ENCODE measurements at regions not wholly inside any gene's neighbourhood (a gene's known extent, or its start where the extent isn't known, plus 50 kb on each side); places are given as distances from the start of the nearest gene placed in this dataset.

DNA sequence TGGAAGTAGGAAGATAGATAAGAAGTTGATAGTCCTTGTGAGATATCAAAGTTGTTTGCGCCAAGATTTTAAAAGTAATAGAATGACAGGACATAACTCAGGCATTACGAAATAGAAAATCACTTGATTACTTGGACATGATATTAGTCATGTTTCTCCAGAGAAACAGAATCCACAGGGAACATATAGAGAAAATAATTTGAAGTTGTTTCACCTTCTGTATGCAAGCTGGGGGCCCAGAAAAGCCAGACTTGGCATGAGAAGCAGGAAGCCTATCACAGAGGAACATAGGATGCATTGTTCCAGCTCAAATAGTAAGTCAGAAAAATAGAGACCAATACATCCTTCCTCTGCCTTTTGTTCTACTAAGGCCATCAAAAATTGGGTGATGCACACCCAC is 715.9 kb downstream of the TECRL start:
- Mint-ChIP-seq H3K9me3 (peaks cover 14% of the 10 kb centered on the region), H3K27me3 (ENCODE audit: insufficient read depth) (no peaks in the 10 kb centered on the region), H3K27ac (no peak overlapping the region), H3K36me3 (ENCODE audit: low read depth) (no peaks in the 10 kb centered on the region), H3K4me3 (no peak overlapping the region), H3K4me1 (no peaks in the 10 kb centered on the region)
- Histone ChIP-seq H3K27me3 (ENCODE audit: control insufficient read depth, insufficient read depth, low read length, poor library complexity, severe bottlenecking) (no peaks in the 10 kb centered on the region), H3K27ac (ENCODE audit: low read depth, low read length) (no peak overlapping the region), H3K4me1 (ENCODE audit: control insufficient read depth, insufficient read depth, low read length) (no peaks in the 10 kb centered on the region), H3K9me3 (ENCODE audit: control insufficient read depth, low read length) (peaks cover 12% of the 10 kb centered on the region), H3K36me3 (ENCODE audit: control insufficient read depth, insufficient read depth, low read length) (no peaks in the 10 kb centered on the region), H3K9ac (ENCODE audit: extremely low read depth, low read length, poor library complexity, severe bottlenecking) (no peak overlapping the region), H3K4me3 (ENCODE audit: low read length) (no peak overlapping the region)
- DNase-seq: no peak
- 97 to 100% methylated on average over 2 of the region's 2 CpGs for WGBS, 2 experiments (ENCODE audit: insufficient coverage in 1 of 2, insufficient read length in 1 of 2)
- TF ChIP-seq, protein P1, sequence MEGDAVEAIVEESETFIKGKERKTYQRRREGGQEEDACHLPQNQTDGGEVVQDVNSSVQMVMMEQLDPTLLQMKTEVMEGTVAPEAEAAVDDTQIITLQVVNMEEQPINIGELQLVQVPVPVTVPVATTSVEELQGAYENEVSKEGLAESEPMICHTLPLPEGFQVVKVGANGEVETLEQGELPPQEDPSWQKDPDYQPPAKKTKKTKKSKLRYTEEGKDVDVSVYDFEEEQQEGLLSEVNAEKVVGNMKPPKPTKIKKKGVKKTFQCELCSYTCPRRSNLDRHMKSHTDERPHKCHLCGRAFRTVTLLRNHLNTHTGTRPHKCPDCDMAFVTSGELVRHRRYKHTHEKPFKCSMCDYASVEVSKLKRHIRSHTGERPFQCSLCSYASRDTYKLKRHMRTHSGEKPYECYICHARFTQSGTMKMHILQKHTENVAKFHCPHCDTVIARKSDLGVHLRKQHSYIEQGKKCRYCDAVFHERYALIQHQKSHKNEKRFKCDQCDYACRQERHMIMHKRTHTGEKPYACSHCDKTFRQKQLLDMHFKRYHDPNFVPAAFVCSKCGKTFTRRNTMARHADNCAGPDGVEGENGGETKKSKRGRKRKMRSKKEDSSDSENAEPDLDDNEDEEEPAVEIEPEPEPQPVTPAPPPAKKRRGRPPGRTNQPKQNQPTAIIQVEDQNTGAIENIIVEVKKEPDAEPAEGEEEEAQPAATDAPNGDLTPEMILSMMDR (conservative IDR thresholded peaks at IDR 0.05): no peak

DNA sequence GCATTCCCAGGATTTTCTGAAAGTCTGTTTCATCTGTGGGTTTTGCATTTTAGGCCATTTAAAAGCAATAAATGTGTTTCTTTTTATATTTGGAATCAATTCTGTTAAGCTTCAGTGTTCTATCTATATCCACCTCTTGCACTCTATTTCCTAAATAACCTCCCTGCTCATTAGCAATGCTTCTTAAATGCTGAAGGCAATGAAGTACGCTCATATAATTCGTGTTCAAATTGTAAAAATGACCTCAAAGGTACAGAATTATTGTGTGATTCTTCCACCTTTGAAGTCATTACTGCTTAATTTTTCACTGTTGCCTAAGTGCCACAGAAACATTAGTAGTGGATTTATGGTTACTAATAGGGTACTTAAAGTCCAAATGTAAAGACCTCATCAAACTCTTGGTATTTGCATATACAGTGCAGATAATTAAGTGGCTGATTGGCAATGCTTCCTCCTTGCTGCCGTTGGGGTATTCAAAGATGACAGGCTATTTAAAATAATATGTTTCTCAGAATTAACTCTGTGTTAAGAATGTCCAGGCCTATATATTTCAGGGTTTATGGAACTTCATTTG is 730.8 kb downstream of the TECRL start:
- no peaks in the 10 kb centered on the region for H3K36me3 Mint-ChIP-seq (ENCODE audit: low read depth)
- Histone ChIP-seq H3K27ac (ENCODE audit: low read depth, low read length) (no peak overlapping the region), H3K4me3 (ENCODE audit: low read length) (no peak overlapping the region), H3K9me3 (ENCODE audit: control insufficient read depth, low read length) (no peaks in the 10 kb centered on the region), H3K4me1 (ENCODE audit: control insufficient read depth, insufficient read depth, low read length) (no peaks in the 10 kb centered on the region), H3K9ac (ENCODE audit: extremely low read depth, low read length, poor library complexity, severe bottlenecking) (no peak overlapping the region), H3K36me3 (ENCODE audit: control insufficient read depth, insufficient read depth, low read length) (no peaks in the 10 kb centered on the region), H3K27me3 (ENCODE audit: control insufficient read depth, insufficient read depth, low read length, poor library complexity, severe bottlenecking) (no peaks in the 10 kb centered on the region)
- no peak overlapping the region for H3K27ac Mint-ChIP-seq
- no peak overlapping the region for H3K4me3 Mint-ChIP-seq
- no peaks in the 10 kb centered on the region for H3K4me1 Mint-ChIP-seq
- TF ChIP-seq, protein P1 (conservative IDR thresholded peaks at IDR 0.05): no peak
- no peak for DNase-seq
- no peaks in the 10 kb centered on the region for H3K9me3 Mint-ChIP-seq
- H3K27me3 Mint-ChIP-seq (ENCODE audit: insufficient read depth): no peaks in the 10 kb centered on the region
- WGBS, 2 experiments (ENCODE audit: insufficient coverage in 1 of 2, insufficient read length in 1 of 2): 90 to 100% methylated on average over 3 of the region's 3 CpGs

DNA sequence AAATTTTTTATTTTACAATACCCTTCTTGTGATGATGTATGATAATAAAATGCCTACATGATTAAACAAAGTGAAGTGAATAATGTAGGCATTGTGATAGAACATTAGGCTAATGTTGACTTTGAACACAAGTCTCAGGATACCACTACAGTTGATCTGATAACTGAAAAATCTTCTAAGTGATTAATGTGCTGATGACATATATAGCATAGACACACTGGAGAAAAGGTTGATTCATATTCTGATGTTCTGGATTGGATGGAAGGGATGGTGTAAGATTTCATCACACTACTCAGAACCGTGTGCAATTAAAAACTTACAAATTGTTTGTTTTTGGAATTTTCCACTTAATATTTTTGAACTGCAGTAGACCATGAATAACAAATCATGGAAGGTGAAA is 738.5 kb downstream of the TECRL start:
- Histone ChIP-seq H3K9ac (ENCODE audit: extremely low read depth, low read length, poor library complexity, severe bottlenecking) (no peak overlapping the region), H3K27me3 (ENCODE audit: control insufficient read depth, insufficient read depth, low read length, poor library complexity, severe bottlenecking) (no peaks in the 10 kb centered on the region), H3K4me1 (ENCODE audit: control insufficient read depth, insufficient read depth, low read length) (no peaks in the 10 kb centered on the region), H3K36me3 (ENCODE audit: control insufficient read depth, insufficient read depth, low read length) (no peaks in the 10 kb centered on the region), H3K27ac (ENCODE audit: low read depth, low read length) (no peak overlapping the region), H3K4me3 (ENCODE audit: low read length) (no peak overlapping the region), H3K9me3 (ENCODE audit: control insufficient read depth, low read length) (no peaks in the 10 kb centered on the region)
- 86 to 100% methylated on average over 1 of the region's 1 CpG for WGBS, 2 experiments (ENCODE audit: insufficient coverage in 1 of 2, insufficient read length in 1 of 2)
- H3K4me1 Mint-ChIP-seq: no peaks in the 10 kb centered on the region
- TF ChIP-seq, protein P1 (conservative IDR thresholded peaks at IDR 0.05): no peak
- no peaks in the 10 kb centered on the region for H3K27me3 Mint-ChIP-seq (ENCODE audit: insufficient read depth)
- peaks cover under 1% of the 10 kb centered on the region for H3K9me3 Mint-ChIP-seq
- DNase-seq: no peak
- no peaks in the 10 kb centered on the region for H3K36me3 Mint-ChIP-seq (ENCODE audit: low read depth)
- no peak overlapping the region for H3K4me3 Mint-ChIP-seq
- no peak overlapping the region for H3K27ac Mint-ChIP-seq
